GM19397 (cell line): ENCODE measurements at regions not wholly inside any gene's neighbourhood (a gene's known extent, or its start where the extent isn't known, plus 50 kb on each side); places are given as distances from the start of the nearest gene placed in this dataset.
A peak's percentile ranks its signal among the peaks of the same experiment; 100 is the strongest.

Experiments used
- ATAC-seq: cut with Tn5 transposase; IDR thresholded peaks from one replicate; pipeline ENCODE4 v1.9.1; 2021; ENCODE audit warnings: mild to moderate bottlenecking, moderate library complexity; ENCODE audit not compliant: unreplicated experiment

GRCh38 chr13:39232401-39232980 lies 194.2 kb downstream of the NHLRC3 start:
- no peak for ATAC-seq

- no peak for ATAC-seq
Measured at GRCh38 chr13:39232999-39233398, 194.7 kb downstream of the NHLRC3 start.

GRCh38 chr13:39233519-39233918 lies 195.3 kb downstream of the NHLRC3 start:
- ATAC-seq, result no peak

DNA sequence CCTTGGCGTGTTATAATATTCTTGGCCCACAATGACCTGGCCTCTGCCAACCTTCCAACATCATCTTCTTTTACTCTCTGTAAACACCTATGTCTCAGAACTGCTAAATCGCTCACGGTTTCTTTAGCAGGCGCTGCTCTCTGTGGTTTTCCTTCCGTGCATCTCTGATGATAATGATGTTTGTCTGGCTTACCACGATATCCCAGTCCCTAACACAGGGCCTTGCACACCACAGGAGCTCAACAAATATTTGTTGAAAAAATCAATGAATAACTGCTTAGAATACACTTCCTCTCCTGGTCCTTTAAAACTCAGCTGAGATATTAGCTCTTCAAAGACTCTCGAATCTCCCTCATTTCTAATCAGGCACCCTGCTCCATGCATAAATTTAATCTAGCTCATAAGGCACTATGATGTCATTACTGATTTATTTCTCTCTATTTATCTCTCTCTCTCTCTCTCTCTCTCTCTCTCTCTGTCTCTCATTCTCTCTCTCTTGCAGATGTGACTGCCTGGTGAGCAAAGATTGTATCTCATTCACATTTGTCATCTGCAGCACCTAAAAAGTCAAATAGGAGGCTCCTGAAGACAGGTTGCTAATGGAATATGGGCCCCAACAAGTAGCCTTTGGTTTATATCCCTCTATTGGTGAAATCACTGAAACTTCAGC lies 206.4 kb downstream of the NHLRC3 start:
- no peak for ATAC-seq

- ATAC-seq, result no peak
Measured at GRCh38 chr13:39245688-39246087, 207.4 kb downstream of the NHLRC3 start.

DNA sequence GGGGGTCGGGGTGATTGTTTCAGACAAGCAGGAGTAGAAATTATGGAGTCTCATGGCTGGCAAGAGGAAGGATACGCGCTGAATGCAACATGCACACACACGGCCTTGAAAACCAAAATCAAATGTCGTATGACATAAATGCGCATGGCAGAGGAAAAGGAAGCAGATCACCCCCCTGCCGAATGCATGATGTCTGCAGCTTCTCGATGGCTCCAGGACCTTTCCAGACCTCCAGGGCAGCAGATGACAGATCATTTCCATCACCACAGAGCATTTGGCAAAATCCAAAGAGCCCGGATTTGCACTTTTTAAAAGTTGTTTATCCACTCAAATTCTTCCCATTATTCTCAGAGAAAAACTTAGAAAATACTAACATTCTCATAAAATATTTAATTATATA lies 211.7 kb downstream of the NHLRC3 start:
- no peak for ATAC-seq

GRCh38 chr13:39250440-39250839 lies 212.2 kb downstream of the NHLRC3 start:
- no peak for ATAC-seq

DNA sequence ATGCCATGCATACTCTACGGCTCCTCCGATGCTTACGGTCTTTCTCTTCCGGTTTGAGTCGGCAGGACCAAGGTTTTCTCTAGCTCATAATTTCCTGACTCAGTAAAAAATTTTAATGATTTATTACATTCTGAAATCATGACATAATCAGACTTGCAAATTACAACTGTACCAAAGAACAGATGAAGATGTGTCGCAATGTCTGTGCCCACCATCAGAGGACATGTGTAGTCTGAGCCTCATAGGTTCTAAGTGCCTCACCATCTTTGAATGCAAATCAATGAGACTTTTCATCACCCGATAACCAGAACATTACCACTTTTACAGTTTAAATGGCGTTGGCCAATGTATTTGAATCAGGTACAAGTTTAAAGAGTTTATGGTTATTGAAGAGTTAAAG lies 213.1 kb downstream of the NHLRC3 start:
- ATAC-seq, result no peak

GRCh38 chr13:39253774-39254173 lies 215.5 kb downstream of the NHLRC3 start:
- ATAC-seq, result no peak

GRCh38 chr13:39254601-39255000 lies 216.3 kb downstream of the NHLRC3 start:
- ATAC-seq, result no peak

- ATAC-seq, result no peak
Measured at GRCh38 chr13:39257642-39258041, 219.4 kb downstream of the NHLRC3 start.

GRCh38 chr13:39259371-39260140 lies 221.3 kb downstream of the NHLRC3 start:
- peak; percentile 61 for ATAC-seq

GRCh38 chr13:39263033-39263432 lies 224.8 kb downstream of the NHLRC3 start:
- ATAC-seq, result peak; percentile 68

DNA sequence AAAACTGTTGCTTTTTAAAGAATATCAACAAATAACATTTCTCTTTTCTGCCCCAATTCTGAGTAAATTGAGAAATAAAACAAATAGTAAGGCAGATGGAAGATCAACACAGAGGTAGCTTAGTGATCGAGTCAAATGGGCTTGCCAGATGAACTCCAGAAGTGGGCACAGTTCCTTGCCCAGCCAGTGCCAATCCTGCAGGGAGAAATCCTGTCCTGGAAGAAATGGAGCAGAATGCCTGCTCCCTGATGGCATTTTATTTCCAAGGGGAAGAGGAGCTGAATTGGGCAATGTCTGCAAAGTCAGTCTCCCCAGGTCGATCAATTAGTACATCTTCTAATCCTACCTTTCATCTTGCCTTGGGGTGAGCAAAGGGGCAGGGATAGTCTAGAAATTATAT lies 225.3 kb downstream of the NHLRC3 start:
- ATAC-seq, result no peak

- ATAC-seq, result no peak
Measured at GRCh38 chr13:39266426-39266825, 228.2 kb downstream of the NHLRC3 start.

DNA sequence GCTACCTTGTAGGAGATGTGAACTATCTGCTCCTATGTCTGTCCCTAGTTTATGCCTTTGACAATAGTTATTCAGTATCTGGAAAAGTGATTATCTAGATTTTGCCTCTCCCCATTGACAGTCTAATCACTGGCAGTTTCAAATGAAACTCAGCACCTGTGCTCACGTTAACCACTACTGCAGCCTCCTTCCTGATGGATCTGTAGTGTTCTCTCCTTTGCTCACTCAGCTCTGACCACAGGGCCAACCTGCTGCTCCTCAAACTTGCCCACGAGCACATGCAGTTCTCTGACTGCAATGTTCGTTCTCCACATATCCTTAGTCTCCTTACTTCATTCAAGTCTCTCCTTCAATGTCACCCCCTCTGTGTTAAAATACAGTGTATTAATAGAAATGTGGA lies 230.1 kb downstream of the NHLRC3 start:
- ATAC-seq, result no peak

- no peak for ATAC-seq
Measured at GRCh38 chr13:39269004-39269403, 230.7 kb downstream of the NHLRC3 start.

DNA sequence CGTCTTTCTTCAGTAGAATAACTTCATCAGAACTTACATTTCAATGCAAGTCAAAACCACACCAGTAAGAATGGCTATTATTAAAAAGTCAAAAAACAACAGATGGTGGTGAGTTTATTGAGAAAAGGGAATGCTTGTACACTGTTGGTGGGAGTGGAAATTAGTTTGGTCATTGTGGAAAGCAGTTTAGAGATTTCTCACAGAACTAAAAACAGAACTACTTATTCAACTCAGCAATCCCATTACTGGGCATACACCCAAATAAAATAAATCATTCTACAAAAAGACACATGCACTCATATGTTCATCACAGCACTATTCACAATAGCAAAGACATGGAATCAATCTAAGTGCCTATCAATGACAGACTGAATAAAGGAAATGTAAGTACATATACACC lies 231.2 kb downstream of the NHLRC3 start:
- ATAC-seq, result no peak

- ATAC-seq, result no peak
Measured at GRCh38 chr13:39272994-39273393, 234.7 kb downstream of the NHLRC3 start.

- ATAC-seq, result no peak
Measured at GRCh38 chr13:39273953-39274738, 235.9 kb downstream of the NHLRC3 start.

DNA sequence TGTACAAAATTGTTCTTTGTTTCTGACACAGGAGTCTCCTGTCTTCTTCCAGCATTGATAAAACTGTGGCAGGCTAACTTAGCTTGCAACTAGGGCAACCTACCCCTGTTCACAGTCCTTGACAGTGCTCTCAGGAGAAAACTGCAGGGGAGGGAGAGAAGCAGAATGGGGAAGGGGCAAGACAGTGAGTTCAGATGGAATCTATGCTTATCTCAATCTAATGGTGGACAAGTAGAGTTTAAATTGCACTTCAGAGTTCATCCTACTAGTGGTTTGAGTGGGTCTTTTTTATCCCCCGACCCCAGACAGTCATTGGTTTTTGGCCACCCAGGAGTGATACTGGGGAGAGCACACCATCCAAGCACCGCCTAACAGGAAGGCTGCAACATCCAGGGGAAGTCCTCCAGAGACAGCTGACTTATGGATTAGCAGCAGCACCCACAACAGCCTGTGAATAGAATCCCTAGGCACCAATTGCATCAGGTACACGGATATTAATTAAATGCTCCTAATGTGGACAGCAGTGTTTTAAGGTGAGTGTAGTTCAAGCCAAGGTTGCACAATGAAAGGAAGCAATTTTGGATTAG lies 236.6 kb downstream of the NHLRC3 start:
- no peak for ATAC-seq
